ENCODE measurements at regions not wholly inside any gene's neighbourhood (a gene's known extent, or its start where the extent isn't known, plus 50 kb on each side); places are given as distances from the start of the nearest gene placed in this dataset.
"Not testable (repeated sequence)": the region's sequence is repeated elsewhere in the genome, so short reads cannot be mapped to it uniquely, and the experiment has no call there.

DNA sequence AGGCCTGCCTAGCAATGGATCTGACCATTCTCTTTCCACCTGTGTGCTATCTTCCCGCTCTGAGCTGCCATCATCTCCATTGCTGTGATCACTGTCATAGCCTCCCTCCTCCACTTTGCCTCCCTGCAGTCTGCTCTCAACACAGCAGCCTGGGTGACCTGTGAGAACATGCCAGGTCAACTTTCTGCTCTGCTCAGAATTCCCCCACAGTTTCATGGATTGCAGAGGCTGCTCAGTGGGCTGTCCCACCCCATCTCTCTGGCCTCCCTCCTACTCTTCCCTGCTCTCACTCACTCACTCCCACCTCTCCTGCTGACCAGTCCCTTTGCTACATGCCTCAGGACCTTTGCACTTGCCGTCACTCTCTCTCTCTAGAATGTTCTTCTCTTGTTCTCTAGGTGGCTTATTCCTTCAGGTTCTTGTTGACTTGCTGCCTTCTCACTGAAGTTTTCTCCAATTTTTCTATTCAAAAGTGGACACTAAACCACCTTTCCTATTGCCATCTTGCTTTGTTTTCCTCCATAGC lies 159.9 kb downstream of the CD83 start:
- no peak for DNase-seq

DNA sequence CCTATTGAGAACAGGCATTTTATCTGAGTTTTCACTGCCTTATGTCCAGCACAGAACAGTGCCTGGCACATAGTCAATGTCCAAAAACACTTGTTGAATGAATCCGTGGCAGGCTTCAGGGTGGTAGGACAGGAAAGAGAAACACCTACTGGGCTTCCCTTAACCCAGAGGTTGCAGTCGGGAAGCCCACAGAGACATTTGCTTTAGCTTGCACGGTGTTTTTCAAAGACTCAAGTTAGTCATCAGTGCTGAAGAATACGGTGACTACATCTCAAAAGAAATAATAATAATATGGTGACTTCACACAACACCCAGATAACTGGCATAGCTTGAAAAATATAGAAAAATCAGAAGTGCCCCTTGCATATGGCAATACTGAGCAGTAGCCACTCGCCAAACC lies 160.4 kb downstream of the CD83 start:
- DNase-seq, result peak; percentile 31

- no peak for DNase-seq
Measured at GRCh38 chr6:14278446-14278845, 160.9 kb downstream of the CD83 start.

GRCh38 chr6:14280006-14280510 lies 162.5 kb downstream of the CD83 start:
- DNase-seq, result no peak

DNA sequence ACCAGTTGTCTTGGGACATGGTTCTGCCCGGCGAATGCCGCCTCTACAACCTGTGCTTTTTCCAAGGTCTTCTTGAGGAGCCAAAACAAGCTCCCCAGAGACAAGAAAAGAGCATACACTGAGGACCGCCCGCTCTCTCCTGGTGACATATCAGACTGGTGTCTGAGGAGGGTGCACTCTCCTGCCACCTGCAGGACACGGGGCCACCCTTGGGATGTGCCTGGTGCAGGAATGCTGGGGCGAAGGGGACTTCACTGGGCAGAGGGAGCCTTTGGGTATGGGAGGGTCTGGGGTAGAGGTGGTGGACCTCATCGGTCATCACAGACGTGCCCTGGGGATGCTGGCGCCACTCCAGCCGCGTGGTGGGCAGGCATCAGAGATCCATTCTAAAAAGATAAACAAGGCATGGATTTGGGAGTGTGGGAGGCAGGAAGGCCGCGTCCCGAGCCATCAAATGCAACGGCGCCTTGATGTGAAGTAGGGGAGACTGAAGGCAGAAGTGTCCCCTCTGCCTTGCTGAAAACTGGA lies 163.3 kb downstream of the CD83 start:
- DNase-seq, result no peak

DNA sequence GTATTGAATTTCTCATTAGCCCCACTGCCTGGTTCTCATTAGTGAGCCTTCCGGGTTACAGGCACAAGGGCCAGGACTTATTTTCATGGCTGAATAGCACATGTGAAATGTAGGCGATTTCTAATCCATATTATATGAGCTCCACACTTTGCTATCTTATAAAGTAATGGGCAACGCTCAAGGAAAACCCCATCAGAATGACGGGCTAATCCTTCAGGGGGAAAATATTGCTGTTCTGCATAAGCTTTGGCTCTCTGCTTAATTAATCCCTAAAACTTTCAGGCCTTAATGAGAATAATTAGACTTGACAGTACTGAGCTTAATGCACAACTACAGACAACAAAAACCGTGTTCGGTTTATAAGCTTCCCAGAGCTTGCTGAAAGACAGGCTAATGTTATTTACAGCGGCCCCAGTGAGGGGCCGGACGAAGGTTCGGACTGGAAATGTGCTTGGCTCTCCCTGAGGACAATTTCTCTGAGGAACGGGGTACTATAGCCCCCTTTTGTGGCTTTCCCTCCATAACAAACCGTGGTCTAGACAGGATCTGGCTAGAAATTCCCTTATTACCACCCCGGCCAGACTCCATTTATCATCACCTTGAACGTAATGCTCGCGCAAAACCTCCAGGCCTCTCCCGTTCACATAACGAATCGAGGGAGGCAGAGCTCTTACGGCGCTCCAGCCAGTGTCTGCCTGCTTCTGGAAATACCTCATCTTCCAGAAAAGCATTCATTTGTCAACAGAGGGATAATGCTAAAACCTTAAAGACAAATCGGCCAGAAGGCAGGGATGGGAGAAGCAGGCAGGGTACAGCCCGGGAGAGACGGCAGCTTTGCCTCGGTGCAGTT lies 164.5 kb downstream of the CD83 start:
- DNase-seq, result no peak

GRCh38 chr6:14282854-14283505 lies 165.4 kb downstream of the CD83 start:
- DNase-seq, result no peak

DNA sequence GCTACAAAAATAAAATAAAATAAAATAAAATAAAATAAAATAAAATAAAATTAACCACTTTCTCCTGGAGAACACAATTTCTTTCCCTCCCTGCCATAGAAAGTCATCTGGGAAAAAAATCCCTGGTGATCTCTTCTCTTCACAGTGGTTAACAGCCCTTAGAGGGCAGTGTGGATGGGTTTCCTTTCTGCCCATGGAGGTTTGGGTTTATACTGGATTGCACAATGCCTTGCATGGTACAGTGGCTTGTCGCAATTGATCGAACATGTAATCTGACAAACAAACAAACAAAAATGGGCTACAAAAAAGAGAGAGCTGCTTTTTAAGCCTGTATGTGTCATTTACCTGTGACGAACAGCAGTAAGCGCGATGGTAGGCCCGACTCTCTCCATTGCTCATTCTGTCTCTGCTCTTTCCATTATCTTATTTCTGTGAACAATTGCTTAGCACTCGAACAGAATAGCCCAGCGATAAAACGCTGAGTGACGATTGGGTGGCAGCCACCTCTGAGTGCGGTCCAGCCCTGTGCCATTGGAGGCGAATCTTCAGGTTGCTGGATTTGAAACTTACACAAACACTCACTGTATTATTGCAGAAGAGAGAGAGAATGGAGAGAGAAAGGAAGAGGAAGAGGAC lies 166.1 kb downstream of the CD83 start:
- peak; percentile 58 for DNase-seq

- DNase-seq, result no peak
Measured at GRCh38 chr6:14284969-14285590, 167.5 kb downstream of the CD83 start.

- DNase-seq, result no peak
Measured at GRCh38 chr6:14286144-14286543, 168.6 kb downstream of the CD83 start.

GRCh38 chr6:14286634-14287428 lies 169.3 kb downstream of the CD83 start:
- DNase-seq, result no peak

DNA sequence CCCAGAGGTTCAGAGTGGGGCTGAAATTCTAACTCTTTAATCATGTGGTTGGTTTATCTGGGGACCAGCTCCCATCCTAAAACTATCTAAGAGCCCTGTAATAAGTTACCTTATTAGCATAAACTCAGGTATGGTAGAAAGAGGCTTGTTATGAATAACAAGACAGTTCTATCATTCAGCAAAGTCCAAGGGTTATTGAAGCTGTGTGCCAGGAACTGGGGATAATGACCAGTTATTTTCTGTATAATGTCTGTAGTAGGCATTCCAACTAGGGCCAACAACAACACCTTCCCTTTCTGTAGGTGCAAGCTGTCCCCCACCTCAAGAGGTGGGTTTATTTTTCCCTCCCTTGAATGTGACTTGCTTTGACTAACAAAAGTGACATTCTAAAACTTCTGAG lies 170.1 kb downstream of the CD83 start:
- no peak for DNase-seq

DNA sequence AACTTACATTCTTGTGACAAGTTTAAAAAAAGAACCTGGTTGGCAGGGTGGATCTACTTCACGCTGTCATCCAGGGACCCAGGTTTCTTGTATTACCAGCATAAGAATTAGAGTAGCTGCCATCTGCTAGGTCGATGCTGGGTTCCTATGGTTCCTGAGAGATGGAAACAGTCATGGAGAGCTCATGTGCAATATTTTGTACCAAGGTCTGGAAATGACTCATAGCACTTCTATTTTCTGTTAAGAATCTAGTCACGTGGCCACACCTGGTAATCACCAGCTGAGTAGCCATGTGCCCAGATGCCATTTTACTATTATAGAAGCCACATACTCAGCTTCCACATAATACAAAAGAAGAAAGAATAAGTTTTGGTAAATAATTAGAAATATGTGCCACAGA lies 171.3 kb downstream of the CD83 start:
- no peak for DNase-seq

- DNase-seq, result no peak
Measured at GRCh38 chr6:14290041-14290771, 172.6 kb downstream of the CD83 start.

- DNase-seq, result no peak
Measured at GRCh38 chr6:14290772-14291330, 173.3 kb downstream of the CD83 start.

GRCh38 chr6:14291331-14291730 lies 173.8 kb downstream of the CD83 start:
- DNase-seq, result no peak

GRCh38 chr6:14292119-14292518 lies 174.5 kb downstream of the CD83 start:
- DNase-seq, result no peak

DNA sequence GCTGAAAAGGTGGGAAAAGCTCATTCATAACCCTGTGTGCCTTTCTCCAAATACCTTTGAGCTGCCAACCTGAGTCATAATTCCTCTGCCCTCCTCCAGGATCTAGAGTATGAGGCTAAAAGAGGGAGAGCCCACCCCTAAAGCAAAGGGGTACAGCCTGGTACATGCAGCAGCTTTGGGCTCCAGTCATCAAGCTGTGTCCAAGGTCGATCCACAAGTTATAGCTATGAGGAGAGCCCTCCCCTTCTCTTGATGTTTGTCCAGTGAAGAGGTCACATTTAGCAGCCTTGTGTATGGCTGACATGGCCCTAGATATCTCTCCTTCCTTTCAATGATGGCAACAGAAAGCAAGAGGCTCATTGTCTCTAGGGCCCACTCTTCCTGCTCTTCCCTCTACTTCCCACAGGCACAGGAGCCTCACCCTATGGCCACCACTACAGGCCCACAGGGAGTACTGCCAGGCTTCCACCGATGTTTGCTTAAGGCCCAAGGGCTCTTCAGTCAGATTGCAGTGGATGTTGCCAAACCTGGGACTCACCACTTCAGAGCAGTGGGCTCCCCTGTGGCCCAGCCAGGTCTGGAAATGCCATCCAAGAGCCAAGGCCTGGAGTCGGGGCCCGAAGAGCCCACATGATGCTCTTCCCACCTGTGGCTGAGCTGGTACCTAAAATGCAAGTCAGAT lies 176.8 kb downstream of the CD83 start:
- DNase-seq, result no peak

DNA sequence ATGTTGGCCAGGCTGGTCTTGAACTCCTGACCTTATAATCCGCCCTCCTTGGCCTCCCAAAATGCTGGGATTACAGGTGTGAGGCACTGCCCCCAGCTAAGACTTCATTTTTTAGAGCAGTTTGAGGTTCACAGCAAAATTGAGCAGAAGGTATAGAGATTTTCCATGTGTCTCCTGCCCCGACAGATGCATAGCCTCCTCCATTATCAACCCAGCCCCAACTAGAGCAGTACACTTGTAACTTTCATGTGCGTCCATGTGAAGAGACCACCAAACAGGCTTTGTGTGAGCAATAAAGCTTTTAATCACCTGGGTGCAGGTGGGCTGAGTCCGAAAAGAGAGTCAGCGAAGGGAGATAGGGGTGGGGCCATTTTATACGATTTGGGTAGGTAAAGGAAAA lies 179.1 kb downstream of the CD83 start:
- not testable (repeated sequence) for DNase-seq

GRCh38 chr6:14297118-14297517 lies 179.5 kb downstream of the CD83 start:
- DNase-seq, result not testable (repeated sequence)

All from suppressor macrophage treated with lipopolysaccharide for 4 hours (primary cell).